ENCODE measurements at regions not wholly inside any gene's neighbourhood (a gene's known extent, or its start where the extent isn't known, plus 50 kb on each side); places are given as distances from the start of the nearest gene placed in this dataset.

DNA sequence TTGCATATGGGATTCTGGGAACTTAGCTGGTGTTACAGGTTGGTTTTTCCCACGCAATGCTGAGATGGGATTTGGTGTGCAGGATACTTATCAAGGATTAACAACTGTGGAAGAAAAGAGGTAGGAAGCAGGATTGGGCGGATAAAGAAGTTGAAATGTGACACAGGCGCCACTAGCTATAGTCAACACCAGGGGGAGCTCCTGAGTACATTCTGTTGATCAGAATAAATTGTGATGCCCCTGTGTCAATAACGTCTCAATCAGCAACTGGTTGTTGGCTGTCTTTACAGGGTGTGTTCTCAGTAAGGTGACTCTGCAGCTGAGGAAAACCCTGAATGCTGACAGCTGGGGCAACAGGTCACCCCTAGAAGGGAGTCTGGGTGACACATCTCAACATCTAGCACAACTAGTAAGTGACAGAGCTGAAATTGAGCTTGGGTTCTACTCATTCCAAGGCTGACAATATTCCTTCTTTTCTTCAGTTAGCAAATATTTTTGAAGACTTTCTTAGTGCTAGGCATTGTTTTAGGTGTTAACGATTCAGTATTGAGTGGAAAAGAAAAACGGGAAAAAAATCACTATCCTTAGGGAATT, 143.0 kb downstream of the ARL6IP6 start:
- TF ChIP-seq POLR2A (IDR thresholded peaks at IDR 0.05), result no peak
- TF ChIP-seq, protein P1, sequence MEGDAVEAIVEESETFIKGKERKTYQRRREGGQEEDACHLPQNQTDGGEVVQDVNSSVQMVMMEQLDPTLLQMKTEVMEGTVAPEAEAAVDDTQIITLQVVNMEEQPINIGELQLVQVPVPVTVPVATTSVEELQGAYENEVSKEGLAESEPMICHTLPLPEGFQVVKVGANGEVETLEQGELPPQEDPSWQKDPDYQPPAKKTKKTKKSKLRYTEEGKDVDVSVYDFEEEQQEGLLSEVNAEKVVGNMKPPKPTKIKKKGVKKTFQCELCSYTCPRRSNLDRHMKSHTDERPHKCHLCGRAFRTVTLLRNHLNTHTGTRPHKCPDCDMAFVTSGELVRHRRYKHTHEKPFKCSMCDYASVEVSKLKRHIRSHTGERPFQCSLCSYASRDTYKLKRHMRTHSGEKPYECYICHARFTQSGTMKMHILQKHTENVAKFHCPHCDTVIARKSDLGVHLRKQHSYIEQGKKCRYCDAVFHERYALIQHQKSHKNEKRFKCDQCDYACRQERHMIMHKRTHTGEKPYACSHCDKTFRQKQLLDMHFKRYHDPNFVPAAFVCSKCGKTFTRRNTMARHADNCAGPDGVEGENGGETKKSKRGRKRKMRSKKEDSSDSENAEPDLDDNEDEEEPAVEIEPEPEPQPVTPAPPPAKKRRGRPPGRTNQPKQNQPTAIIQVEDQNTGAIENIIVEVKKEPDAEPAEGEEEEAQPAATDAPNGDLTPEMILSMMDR (IDR thresholded peaks at IDR 0.05), result peak in 5 of 6 experiments; percentile 20 to 59 (median 55)

Data from Peyer's patch (tissue), 4 donors.